ENCODE measurements at regions not wholly inside any gene's neighbourhood (a gene's known extent, or its start where the extent isn't known, plus 50 kb on each side); places are given as distances from the start of the nearest gene placed in this dataset.

GRCh38 chr17:33459078-33459940, 166.2 kb upstream of the ASIC2 start:
- H3K9me3 Mint-ChIP-seq, result peaks cover 56% of the 10 kb centered on the region
- TF ChIP-seq CTCF (IDR thresholded peaks at IDR 0.05), result no peak
- no peak overlapping the region for H3K4me3 Mint-ChIP-seq
- H3K27me3 Mint-ChIP-seq (ENCODE audit: insufficient read depth), result peaks cover 1% of the 10 kb centered on the region
- no peaks in the 10 kb centered on the region for H3K36me3 Mint-ChIP-seq (ENCODE audit: low read depth)
- no peak overlapping the region for H3K27ac Mint-ChIP-seq
- H3K4me1 Mint-ChIP-seq (ENCODE audit: low read depth), result no peaks in the 10 kb centered on the region
- DNase-seq, result no peak

GRCh38 chr17:33460781-33461450, 167.8 kb upstream of the ASIC2 start:
- Mint-ChIP-seq H3K27me3 (ENCODE audit: insufficient read depth) (peaks cover 1% of the 10 kb centered on the region), H3K27ac (no peak overlapping the region), H3K4me1 (ENCODE audit: low read depth) (no peaks in the 10 kb centered on the region), H3K4me3 (no peak overlapping the region), H3K9me3 (peaks cover 58% of the 10 kb centered on the region), H3K36me3 (ENCODE audit: low read depth) (no peaks in the 10 kb centered on the region)
- no peak for DNase-seq
- TF ChIP-seq CTCF (IDR thresholded peaks at IDR 0.05), result no peak

GRCh38 chr17:33463887-33464286, 170.8 kb upstream of the ASIC2 start:
- Mint-ChIP-seq H3K36me3 (ENCODE audit: low read depth) (no peaks in the 10 kb centered on the region), H3K9me3 (peaks cover 48% of the 10 kb centered on the region), H3K4me3 (no peak overlapping the region), H3K4me1 (ENCODE audit: low read depth) (no peaks in the 10 kb centered on the region), H3K27ac (no peak overlapping the region), H3K27me3 (ENCODE audit: insufficient read depth) (peaks cover 1% of the 10 kb centered on the region; the same call in 1 of the 2 replicates)
- DNase-seq, result no peak
- TF ChIP-seq CTCF (IDR thresholded peaks at IDR 0.05), result no peak

GRCh38 chr17:33464669-33465280, 171.7 kb upstream of the ASIC2 start:
- Mint-ChIP-seq H3K9me3 (peaks cover 47% of the 10 kb centered on the region), H3K4me1 (ENCODE audit: low read depth) (no peaks in the 10 kb centered on the region), H3K27ac (no peak overlapping the region), H3K36me3 (ENCODE audit: low read depth) (no peaks in the 10 kb centered on the region), H3K4me3 (no peak overlapping the region), H3K27me3 (ENCODE audit: insufficient read depth) (no peaks in the 10 kb centered on the region; the same call in 1 of the 2 replicates)
- TF ChIP-seq CTCF (IDR thresholded peaks at IDR 0.05), result no peak
- DNase-seq, result no peak

- H3K27me3 Mint-ChIP-seq (ENCODE audit: insufficient read depth), result no peaks in the 10 kb centered on the region; the same call in 1 of the 2 replicates
- no peak overlapping the region for H3K4me3 Mint-ChIP-seq
- DNase-seq, result no peak
- no peak for TF ChIP-seq CTCF (IDR thresholded peaks at IDR 0.05)
- no peaks in the 10 kb centered on the region for H3K4me1 Mint-ChIP-seq (ENCODE audit: low read depth)
- no peaks in the 10 kb centered on the region for H3K36me3 Mint-ChIP-seq (ENCODE audit: low read depth)
- peaks cover 32% of the 10 kb centered on the region for H3K9me3 Mint-ChIP-seq
- no peak overlapping the region for H3K27ac Mint-ChIP-seq
Observed at GRCh38 chr17:33469421-33469820, 176.3 kb upstream of the ASIC2 start.
